Breast epithelium (tissue), 4 donors: ENCODE measurements at regions not wholly inside any gene's neighbourhood (a gene's known extent, or its start where the extent isn't known, plus 50 kb on each side); places are given as distances from the start of the nearest gene placed in this dataset.

Source experiments
- DNase-seq, 2 donors: peaks; one replicate each; pipeline ENCODE4 v3.0.0-alpha.2; 2019; ENCODE audit warnings: low spot score in 2 of 2
- H3K27ac ChIP-seq, 2 donors: fragments of 200-600 bp; sonication (generic) in 1 of 2; one replicate each; pipeline ENCODE4 v1.5.1; 2016 to 2019; ENCODE audit warnings: mild to moderate bottlenecking in 1 of 2
- H3K27me3 ChIP-seq, 2 donors: fragments of 200-600 bp; sonication (generic) in 1 of 2; one replicate each; pipeline versions ENCODE4 v1.5.1 to v1.6.0; 2017 to 2019; ENCODE audit warnings: control low read depth in 1 of 2, mild to moderate bottlenecking in 1 of 2
- H3K36me3 ChIP-seq: fragments of 200-600 bp; one replicate; pipeline ENCODE4 v1.5.1; 2019
- H3K4me1 ChIP-seq, 2 donors: fragments of 200-600 bp; sonication (generic); one replicate each; pipeline ENCODE4 v1.5.1; 2016 to 2019; ENCODE audit warnings: control low read depth in 1 of 2
- H3K4me3 ChIP-seq, 3 donors: fragments of 200-600 bp; sonication (generic); 1 replicate in 2 of 3; 2 replicates in 1 of 3; pipeline ENCODE4 v1.5.1; 2016 to 2019; ENCODE audit warnings: mild to moderate bottlenecking in 3 of 3, moderate library complexity in 2 of 3
- H3K9me3 ChIP-seq, 2 donors: fragments of 200-600 bp; sonication (generic) in 1 of 2; one replicate each; pipeline ENCODE4 v1.5.1; 2016 to 2019; ENCODE audit warnings: control low read depth in 1 of 2
- CTCF ChIP-seq, 3 donors: fragments of 450-650 bp; IDR thresholded peaks; one replicate each; pipeline ENCODE4 v1.5.1; 2016 to 2017; ENCODE audit warnings: antibody characterized with exemption in 3 of 3, mild to moderate bottlenecking in 3 of 3, moderate library complexity in 3 of 3
- POLR2A ChIP-seq: fragments of 450-650 bp; IDR thresholded peaks from one replicate; pipeline ENCODE4 v1.6.1; 2016; ENCODE audit warnings: antibody characterized with exemption, mild to moderate bottlenecking, moderate library complexity
- POLR2AphosphoS5 ChIP-seq, 3 donors: sonication (generic); formaldehyde crosslinking; IDR thresholded peaks; one replicate each; pipeline ENCODE4 v1.6.1; 2017; ENCODE audit warnings: antibody characterized with exemption in 3 of 3
- intact Hi-C: fragments of 100-400 bp; cut with DNase I; formaldehyde crosslinking; loops from one replicate; pipeline ENCODE4 v1.15.1; 2023; ENCODE audit warnings: low total_unique reads

GRCh38 chr2:75790121-75790813, 79.6 kb upstream of the GCFC2 start:
- Histone ChIP-seq H3K27me3 (no peaks in the 10 kb centered on the region), H3K36me3 (no peaks in the 10 kb centered on the region), H3K4me1 (no peaks in the 10 kb centered on the region), H3K9me3 (no peaks in the 10 kb centered on the region), H3K27ac (no peak overlapping the region), H3K4me3 (no peak overlapping the region)
- intact Hi-C loops, result no loop called here
- TF ChIP-seq CTCF (IDR thresholded peaks at IDR 0.05), result no peak
- TF ChIP-seq POLR2A, result no peak
- TF ChIP-seq POLR2AphosphoS5 (IDR thresholded peaks at IDR 0.05), result no peak
- no peak for DNase-seq

DNA sequence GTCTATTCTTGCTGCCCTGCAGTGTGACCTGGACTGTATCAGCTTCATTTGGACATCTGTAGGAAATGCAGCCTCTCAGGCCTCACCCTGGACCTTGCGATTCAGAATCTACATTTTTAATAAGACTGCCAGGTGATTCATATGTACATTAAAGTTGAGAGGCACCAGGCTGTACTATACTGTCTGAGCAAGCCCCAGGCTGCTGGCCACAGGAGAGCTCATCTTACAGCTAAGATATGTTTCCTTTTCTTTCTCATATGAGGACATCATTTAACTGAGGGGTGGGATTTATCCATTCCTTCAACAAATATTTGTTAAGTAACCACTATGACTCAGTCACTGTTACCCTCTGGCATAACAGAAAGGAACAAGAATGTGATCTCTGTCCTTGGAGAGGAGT, 78.2 kb upstream of the GCFC2 start:
- TF ChIP-seq POLR2AphosphoS5 (IDR thresholded peaks at IDR 0.05) (no peak), CTCF (IDR thresholded peaks at IDR 0.05) (no peak), POLR2A (no peak)
- Histone ChIP-seq H3K9me3 (no peaks in the 10 kb centered on the region), H3K36me3 (no peaks in the 10 kb centered on the region)

DNA sequence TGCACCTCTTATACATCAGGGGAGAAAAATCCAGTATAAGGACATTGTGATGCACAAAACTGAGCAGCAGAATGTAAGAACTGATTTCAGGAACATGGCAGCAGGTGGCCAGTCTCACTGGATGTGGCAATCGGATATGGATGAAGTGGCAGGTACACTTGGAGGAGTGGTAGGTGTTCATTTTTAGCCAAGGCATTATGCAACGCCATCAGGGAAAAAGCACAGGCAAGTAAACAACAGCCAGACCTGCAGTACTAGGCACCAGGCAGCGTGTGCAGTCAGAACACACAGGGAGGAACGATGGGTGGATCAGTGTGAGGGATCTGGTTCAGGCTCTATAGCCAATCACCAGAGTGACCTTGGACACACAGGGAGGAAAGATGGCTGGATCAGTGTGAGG, 77.4 kb upstream of the GCFC2 start:
- Histone ChIP-seq H3K4me1 (no peaks in the 10 kb centered on the region), H3K27ac (no peak overlapping the region), H3K9me3 (no peaks in the 10 kb centered on the region), H3K36me3 (no peaks in the 10 kb centered on the region), H3K27me3 (no peaks in the 10 kb centered on the region), H3K4me3 (no peak overlapping the region)
- no peak for DNase-seq
- TF ChIP-seq CTCF (IDR thresholded peaks at IDR 0.05), result no peak
- TF ChIP-seq POLR2A, result no peak
- TF ChIP-seq POLR2AphosphoS5 (IDR thresholded peaks at IDR 0.05), result no peak
- intact Hi-C loops, result no loop called here

More for the DNA sequence above, 78.2 kb upstream of the GCFC2 start:
- Histone ChIP-seq H3K27ac (no peak overlapping the region), H3K27me3 (no peaks in the 10 kb centered on the region), H3K4me3 (no peak overlapping the region), H3K4me1 (no peaks in the 10 kb centered on the region)
- no peak for DNase-seq
- intact Hi-C loops, result no loop called here

- H3K27me3 ChIP-seq, result no peaks in the 10 kb centered on the region
- DNase-seq, result no peak
- no peaks in the 10 kb centered on the region for H3K36me3 ChIP-seq
- H3K27ac ChIP-seq, result no peak overlapping the region
- H3K9me3 ChIP-seq, result no peaks in the 10 kb centered on the region
- intact Hi-C loops, result no loop called here
- H3K4me3 ChIP-seq, result no peak overlapping the region
- TF ChIP-seq CTCF (IDR thresholded peaks at IDR 0.05), result peak in 2 of 3 donors; percentile 34 to 40
- no peak for TF ChIP-seq POLR2A
- no peaks in the 10 kb centered on the region for H3K4me1 ChIP-seq
Measured at GRCh38 chr2:75787532-75788132, 76.9 kb upstream of the GCFC2 start.

DNA sequence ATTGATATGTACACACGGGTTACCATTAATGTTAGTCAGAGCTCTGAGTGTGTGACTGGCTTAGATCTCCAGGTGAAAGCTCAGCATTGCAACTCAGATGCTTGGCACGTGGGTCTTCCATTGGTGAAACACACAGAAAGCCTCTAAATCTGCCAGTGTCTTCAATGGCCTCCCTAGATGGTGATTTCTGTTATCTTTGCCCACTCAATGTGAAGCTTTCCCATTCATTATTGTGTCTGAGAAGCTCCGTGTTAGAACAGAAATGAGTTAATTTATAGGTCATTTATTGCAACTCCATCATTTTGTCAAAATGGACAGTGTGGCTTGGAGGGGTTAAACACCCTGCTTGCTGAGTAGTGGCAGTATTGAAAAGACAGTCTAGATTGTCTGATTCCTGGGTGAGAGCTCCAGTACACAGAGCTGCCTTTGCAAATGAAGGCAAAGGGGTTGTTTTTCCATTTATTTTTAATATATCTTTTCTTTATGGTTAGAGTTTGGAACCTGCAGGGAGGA, 64.7 kb upstream of the GCFC2 start:
- H3K4me3 ChIP-seq, result no peak overlapping the region
- H3K36me3 ChIP-seq, result no peaks in the 10 kb centered on the region
- intact Hi-C loops, result no loop called here
- TF ChIP-seq POLR2AphosphoS5 (IDR thresholded peaks at IDR 0.05) (no peak), CTCF (IDR thresholded peaks at IDR 0.05) (no peak), POLR2A (no peak)
- H3K4me1 ChIP-seq, result no peaks in the 10 kb centered on the region
- no peak for DNase-seq
- no peaks in the 10 kb centered on the region for H3K27me3 ChIP-seq
- no peak overlapping the region for H3K27ac ChIP-seq
- no peaks in the 10 kb centered on the region for H3K9me3 ChIP-seq
